NCI-H748 treated with DMSO at 0.1 percent for 48 hours (cell line): ENCODE measurements at regions not wholly inside any gene's neighbourhood (a gene's known extent, or its start where the extent isn't known, plus 50 kb on each side); places are given as distances from the start of the nearest gene placed in this dataset.

Source experiments
- DNase-seq: peaks from one replicate; lab custom pipeline; 2025; lab: John Stamatoyannopoulos, UW

DNA sequence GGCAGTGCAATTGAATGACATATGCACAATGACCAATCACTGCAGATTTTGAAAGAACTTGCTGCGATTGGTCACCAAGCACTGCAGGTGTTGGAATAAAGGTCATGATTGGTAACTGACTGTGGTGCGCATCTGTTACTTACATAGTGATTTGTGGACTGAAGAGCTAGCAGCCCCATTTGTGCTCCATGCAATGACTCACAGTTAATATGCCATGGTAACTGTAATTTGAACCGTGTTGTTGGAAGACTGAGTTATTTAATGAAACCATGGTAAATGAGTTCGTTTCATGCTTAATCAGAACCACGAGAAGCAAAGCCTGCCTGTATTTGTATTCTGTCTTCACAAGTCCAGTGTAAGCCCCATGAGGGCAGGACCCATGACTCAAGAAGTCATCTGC lies 220.5 kb downstream of the TJP1 start:
- no peak for DNase-seq

DNA sequence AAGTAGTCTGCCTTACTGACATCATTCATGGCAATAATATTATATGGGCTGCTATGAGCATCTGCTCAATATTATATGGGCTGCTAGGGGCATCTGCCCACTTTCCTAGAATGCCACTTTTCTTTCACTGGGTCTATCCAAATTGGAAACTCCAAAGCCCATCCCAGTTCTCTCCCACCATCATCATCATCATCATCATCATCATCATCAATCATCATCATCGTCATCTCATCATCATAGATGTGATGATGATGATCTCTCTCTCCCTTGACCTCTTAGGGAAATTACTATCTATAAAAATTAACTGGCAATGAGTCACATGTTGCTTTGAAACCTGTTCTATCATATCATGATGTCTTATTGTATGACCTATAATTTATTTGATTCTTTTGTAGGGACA lies 222.0 kb downstream of the TJP1 start:
- no peak for DNase-seq

- DNase-seq: no peak
Measured at GRCh38 chr15:29596266-29596665, 226.0 kb downstream of the TJP1 start.

DNA sequence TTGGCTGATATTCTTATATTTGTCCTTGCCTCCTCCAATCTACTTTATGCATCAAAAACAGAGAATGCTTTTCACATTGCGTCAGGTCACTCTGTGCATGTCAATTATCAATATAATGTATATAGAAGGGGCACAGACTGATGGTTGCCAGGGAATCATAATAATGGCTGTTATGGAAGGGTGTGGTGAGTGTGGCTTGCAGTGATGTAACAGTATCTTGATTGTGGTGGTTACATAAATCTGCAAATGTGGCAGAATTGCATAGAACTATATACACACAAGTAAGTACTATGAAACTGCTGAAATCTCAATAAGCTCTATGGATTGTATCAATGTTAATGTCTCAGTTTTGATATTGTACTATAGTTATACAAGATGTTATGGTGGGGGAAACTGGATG lies 228.6 kb downstream of the TJP1 start:
- DNase-seq: no peak

GRCh38 chr15:29593111-29593510 lies 229.2 kb downstream of the TJP1 start:
- DNase-seq: no peak

- no peak for DNase-seq
Measured at GRCh38 chr15:29590701-29591100, 231.6 kb downstream of the TJP1 start.

- no peak for DNase-seq
Measured at GRCh38 chr15:29589975-29590374, 232.3 kb downstream of the TJP1 start.

GRCh38 chr15:29589416-29589815 lies 232.9 kb downstream of the TJP1 start:
- DNase-seq: no peak

DNA sequence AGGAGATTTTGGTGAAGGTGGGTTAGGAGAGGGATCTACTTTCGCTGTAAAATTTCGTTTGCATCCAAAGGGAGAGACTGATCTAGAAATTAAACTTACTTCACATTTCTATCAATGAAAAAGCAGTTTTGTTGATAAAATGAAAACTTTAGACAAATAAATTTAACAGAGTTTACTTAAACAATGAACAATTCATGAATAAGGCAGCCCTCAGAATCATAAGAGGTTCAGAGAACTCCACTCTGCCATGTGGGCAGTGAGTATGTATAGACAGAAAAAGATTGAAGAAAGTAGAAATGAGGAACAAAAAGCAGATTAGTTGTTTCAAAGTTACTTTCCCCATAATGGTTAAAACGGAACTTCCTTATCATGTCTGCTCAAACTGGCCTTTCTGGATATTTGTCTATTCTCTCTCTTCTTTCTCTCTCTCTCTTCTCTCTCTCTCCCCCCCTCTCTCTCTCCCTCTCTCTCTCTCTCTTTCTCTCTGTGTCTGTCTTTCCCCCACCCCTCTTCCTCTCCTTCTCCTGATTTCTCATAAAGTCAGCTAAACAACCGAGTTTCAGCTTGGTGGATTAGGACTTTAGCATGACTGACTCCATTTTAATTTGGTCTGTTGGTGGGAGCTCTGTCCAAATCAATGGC lies 248.9 kb downstream of the TJP1 start:
- no peak for DNase-seq

DNA sequence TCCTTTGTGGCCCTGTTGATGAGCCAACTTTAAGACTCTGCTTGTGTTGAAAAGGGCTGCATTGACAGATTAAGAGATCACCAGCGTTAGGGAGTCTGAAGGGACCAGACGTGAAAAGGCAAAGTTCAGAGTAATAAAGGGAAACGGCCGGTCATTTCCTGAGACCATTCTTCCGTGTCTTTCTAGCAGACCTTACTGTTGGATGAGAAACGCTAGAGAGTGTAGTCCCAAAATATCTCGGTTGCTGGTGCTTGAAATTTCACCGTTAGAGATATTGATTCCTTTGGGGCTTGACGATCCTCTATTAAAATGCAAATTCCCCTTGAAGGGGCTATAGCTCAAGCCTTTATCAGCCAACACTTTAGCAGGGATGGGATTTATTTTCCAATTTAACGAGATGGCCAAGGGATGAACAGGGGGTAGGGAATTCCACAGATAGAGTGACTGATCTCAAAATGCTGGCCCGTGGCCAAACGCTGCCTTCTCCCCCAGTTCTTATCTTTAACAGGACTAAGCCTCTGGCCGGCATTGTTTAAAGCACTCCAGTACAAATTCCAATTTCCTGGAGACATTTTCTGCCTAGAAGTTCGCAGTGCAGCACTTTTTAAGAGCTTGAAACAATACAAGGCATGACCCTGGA lies 250.4 kb downstream of the TJP1 start:
- no peak for DNase-seq

DNA sequence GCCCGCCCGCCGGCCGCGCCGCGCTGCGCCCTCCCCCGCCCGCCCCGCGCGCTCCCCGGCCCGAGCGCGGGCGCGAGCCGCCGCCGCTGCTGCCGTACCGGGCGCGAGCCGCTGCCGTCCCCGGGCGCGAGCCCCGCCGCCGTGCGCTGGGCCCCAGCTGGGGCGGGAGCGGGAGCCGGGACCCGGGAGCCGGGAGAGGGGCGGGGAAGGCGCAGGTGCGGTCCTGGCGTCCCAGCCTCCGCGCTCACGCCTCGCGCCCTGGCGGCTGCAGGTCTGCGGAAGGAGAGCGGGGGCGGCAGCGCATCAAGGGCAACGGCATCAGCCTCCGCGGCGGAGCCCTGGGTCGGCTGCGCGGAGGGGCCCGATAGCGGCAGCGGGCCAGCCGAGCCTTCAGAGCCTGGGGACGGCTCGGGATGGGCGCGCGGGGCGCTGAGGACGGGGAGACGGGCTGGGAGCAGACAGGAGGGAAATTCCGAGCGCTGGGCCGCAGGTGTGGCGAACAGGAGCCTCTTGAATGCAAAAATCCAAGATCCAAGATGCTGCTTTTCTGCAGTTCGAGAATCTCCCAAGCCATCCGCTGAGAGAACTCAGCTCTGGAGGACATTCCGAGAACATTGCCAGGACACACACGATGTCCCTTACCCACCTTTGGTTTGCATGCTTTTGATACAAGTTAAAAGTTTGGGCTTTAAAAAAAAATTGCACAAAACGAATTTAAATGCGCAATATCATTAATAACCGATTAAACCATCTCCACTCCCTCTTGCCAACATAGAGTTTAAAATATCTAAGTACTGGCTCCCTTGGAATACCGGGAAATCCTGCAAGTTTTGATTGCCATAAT lies 251.1 kb downstream of the TJP1 start:
- DNase-seq: no peak

DNA sequence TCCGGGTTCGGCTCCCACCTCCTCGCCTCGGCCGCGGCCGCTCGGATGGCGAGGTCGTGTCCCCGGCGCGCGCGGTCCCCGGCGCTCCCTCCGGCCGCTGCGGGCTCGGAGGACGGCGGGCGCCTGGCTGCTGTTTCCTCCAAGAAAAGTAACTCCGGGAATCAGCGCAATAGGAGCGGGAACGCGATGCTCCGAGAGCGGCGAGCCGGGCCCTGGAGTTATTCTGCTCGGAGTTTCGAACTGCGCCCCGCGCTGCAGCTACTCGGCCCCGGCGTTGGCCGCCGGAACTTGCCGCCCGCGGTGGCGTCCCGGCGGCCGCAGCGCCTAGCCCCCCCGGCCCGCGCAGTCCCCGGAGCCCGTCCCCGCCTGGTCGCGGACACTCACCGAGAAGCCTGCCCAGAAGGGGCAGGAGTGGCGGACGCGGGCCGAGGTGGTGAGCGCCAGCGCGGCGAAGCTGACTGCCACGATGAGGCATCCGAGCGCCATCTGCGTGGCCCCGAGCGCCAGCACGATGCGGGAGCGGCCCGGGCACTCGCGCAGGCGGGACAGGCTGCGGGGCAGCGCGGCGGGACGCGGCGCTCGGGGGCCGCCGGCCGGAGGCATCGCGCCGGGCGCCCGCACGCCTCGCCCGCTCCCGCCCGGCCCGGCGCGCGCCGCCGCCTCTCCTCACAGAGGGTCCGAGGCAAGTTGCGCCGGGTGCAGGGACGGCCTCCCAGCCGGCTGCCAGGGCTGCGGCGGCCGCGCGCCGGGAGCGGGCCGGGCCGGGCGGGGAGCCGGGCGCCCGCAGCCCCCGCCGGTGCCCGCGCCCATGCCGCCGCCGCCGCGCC lies 251.9 kb downstream of the TJP1 start:
- DNase-seq: no peak

DNA sequence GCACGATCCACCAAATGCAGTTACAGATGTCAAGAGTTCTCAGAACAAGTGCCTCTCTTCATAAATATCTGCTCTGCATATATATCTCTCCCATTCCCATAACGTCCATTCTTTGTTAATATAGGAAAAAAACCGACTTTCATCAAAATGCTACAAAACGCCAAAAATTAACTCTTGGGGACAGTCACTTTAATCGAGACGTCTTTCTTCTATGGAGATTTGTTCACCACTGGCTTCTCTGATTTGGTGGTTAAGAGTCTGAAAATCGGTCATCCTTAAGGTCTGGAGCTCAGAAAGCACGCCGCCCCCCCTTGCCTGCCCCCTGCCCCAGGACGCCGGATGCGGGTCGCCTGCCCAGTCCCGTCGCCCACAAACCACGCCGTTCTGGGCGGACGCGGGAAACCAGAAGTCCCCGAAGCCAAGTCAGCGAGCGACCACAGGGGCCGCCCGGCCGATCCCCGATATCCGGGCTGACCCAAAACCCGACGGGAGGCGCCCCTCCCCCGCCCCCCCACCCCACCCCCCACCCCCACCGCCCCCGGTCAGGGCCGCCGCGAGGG lies 252.7 kb downstream of the TJP1 start:
- DNase-seq: no peak

DNA sequence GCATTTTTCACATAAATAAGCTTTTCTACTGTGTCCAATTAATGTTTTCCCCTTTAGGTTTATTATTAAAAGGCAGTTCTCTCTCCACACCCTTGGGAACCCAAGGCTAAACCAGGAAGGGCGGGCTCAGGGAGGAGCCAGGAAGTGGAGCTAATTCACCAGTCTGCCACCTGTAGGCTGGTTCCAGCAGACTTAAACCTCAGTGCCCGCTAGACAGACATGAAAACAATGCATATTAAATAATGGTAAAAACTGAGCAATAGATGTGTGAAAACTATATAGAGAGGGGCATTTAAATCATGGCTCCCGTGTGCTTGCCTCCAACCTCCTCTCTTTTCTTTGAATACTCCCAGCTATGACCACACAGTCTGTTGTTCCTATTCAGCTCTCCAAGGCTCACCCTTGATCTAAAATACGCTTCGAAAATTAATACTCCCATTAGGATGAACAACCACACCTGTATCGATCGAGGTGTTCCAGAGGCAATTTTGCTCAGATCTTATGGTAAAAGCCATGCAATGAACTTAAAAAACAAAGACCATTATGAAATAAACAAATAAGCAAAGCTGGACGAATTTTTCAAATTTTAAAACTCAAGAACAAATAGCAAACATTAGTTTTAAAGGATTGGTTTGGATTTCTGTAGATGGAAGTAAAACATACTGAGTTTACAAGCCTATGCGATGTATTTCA lies 253.3 kb downstream of the TJP1 start:
- DNase-seq: no peak

DNA sequence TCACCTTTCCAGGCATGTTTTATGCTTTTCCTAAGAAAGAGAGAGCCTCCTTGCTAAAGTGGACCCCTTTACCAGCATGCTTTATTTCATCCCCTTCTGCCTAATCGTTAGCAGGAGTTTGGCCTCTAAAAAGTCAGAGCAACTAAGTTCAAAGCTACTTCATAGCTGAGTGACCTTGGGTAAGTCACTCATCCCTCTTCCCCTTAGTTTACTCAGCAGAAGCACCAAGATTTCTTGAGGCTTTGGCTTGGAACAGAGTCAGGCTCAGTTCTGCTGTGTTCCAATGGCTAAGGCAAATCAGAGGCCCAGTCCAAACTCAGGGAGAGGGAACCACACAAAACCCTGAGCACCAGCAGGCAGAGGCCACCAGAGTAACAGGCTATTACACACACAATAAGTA lies 254.9 kb downstream of the TJP1 start:
- no peak for DNase-seq

DNA sequence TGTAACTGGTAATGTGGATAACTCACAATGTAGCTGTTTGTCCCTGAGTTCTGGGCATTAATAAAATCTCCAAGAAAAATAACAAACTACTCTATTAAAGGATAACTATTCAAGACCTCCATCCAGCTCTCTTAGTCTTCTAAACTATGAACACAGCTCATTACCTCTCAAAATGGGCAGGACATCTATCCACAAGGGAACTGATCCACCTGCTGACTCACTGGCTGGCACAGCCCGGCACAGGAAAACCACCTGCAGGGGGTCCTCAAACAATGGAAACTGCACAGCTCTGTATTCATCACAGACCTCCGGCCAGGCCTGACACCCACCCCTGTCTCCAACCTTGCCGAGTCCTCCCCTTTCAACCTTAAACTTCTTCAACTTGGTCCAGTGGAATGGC lies 255.4 kb downstream of the TJP1 start:
- DNase-seq: no peak

GRCh38 chr15:29563112-29563511 lies 259.2 kb downstream of the TJP1 start:
- no peak for DNase-seq

- no peak for DNase-seq
Measured at GRCh38 chr15:29560896-29561295, 261.4 kb downstream of the TJP1 start.

- no peak for DNase-seq
Measured at GRCh38 chr15:29558261-29558660, 264.0 kb downstream of the TJP1 start.

DNA sequence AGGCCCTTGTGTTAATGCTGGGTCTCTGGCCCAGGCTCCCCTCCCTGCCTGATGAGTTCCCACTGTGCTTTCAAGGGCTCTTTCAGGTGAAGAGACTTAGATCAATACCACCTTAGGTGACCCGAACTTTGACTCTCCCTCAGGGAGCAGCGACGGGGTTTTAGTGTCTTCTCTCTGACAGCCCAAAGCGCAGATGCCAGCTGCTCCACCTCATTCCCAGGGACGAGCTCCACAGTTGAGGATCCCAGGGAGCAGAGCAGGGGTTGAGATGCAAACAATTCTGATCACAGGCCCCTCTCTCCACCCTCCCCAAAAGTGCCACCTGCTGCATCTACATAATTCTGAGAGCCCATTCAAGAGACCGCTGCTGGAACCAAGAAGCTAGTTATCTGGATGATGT lies 265.1 kb downstream of the TJP1 start:
- no peak for DNase-seq

- DNase-seq: no peak
Measured at GRCh38 chr15:29556380-29556779, 265.9 kb downstream of the TJP1 start.
